Esophagus mucosa (tissue), 1 donor: ENCODE measurements at regions not wholly inside any gene's neighbourhood (a gene's known extent, or its start where the extent isn't known, plus 50 kb on each side); places are given as distances from the start of the nearest gene placed in this dataset.
"Not testable (repeated sequence)": the region's sequence is repeated elsewhere in the genome, so short reads cannot be mapped to it uniquely, and the experiment has no call there.

Experiments used
- ATAC-seq: fragments of 200-7000 bp; cut with Tn5 transposase; one replicate; pipeline ENCODE4 v1.9.1; 2020
- donor health status: DM: yes; HTN: yes; CAD: no.

DNA sequence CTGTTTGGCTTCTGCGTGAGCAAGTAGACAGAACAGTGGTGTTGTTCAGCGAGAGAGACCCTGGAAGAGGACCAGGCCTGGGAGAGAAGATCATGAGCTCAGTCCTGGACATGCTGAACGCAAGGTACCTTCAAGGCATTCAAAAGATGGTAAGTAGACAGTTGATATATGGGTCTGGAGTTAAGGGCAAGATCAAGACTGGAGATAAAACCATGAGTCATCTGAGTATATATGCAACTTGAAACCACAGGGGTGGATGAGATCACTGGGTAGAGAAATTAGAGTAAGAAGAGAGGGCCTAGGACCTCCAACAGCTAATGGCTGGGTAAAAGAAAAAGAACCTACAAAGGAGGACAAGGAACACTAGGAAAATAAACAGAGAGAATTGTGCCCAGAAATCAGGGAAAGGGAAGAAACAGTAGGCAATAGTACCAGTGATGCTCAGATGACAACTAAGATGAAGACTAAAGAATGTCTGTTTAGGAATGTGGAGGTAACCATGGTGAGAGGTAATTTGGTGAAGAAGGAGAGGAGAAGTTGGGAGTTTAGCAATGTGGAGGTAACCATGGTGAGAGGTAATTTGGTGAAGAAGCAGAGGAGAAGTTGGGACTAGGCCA, 343.2 kb upstream of the ADAMTS9 start:
- ATAC-seq = no peak

GRCh38 chr3:65030014-65030627, 342.3 kb upstream of the ADAMTS9 start:
- ATAC-seq = no peak

DNA sequence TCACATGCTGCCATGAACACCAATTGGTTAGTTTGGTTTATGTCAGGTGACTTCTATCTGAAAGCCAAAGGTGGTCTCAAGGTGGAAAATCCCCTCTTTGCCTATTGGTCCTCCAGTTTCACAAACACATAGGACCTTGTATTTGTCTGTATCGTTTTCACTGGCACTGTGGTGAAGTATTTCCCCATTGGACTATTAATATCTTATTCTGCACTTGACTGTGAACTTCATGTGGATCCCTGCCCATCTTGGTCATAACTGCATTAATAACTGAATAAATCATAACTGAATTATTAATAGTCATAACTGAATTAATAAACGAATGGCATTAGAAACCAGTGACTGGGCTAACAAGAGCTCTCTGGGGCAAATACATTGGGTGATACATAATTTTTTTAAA, 341.3 kb upstream of the ADAMTS9 start:
- no peak for ATAC-seq

DNA sequence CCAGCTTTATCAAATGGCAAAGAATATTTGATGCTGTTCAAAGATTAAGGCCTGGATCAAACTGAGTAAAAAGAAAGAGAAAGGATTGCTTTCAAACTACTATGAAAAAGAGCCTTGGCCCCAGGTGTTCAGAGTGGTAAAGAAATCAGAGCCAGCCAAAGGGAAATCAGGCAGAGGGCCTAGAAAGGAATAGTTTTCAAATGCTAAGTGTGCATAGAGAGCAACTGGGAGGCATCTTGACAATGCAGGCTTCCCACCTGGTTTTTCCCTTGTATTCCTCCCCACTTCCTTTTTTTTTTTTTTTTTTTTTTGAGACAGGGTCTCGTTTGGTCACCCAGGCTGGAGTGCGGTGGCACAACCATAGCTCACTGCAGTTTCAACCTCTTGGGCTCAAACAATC, 340.2 kb upstream of the ADAMTS9 start:
- no peak for ATAC-seq

DNA sequence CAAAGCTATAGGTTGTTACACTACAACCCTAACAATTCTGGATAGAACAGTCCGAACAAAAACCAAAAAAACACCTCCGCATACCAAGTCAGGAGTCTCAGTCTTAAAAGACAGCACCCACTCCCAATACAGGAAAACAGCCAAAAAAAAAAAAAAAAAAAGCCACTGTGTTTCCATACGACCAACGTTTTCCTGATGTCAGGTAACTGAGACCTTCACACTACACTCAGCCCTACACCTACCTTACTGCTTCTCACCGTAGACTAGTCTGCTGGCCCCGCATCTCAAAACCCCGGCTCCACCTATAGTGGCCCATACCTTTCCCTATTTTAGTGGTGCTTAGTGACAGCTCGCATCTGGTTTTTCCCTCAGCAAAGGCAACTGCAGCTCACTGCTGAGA, 339.5 kb upstream of the ADAMTS9 start:
- no peak for ATAC-seq

GRCh38 chr3:65026151-65026550, 338.4 kb upstream of the ADAMTS9 start:
- ATAC-seq = no peak

GRCh38 chr3:65024148-65024547, 336.3 kb upstream of the ADAMTS9 start:
- peak; percentile 41 for ATAC-seq

- no peak for ATAC-seq
Observed at GRCh38 chr3:65020281-65021160, 332.7 kb upstream of the ADAMTS9 start.

- no peak for ATAC-seq
Observed at GRCh38 chr3:65019443-65020055, 331.7 kb upstream of the ADAMTS9 start.

- ATAC-seq = no peak
Observed at GRCh38 chr3:65018801-65019200, 331.0 kb upstream of the ADAMTS9 start.

DNA sequence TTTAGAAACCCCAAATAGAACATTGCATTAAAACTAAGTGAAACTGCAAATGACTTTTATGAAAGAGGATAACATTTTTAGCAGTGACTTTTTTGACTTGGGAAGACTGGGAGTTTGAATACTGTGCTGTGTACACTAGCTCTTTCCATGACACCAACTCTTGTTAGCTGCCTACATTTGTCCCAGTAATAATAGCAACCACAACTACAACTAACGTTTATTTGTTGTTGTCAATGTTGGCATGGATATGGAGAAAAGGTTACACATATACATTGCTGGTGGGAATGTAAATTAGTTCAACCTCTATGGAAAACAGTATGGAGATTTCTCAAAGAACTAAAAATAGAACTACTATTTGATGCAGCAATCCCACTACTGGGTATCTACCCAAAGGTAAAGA, 329.6 kb upstream of the ADAMTS9 start:
- no peak for ATAC-seq

GRCh38 chr3:65015711-65016110, 327.9 kb upstream of the ADAMTS9 start:
- ATAC-seq = no peak

- no peak for ATAC-seq
Observed at GRCh38 chr3:65013053-65013452, 325.3 kb upstream of the ADAMTS9 start.

DNA sequence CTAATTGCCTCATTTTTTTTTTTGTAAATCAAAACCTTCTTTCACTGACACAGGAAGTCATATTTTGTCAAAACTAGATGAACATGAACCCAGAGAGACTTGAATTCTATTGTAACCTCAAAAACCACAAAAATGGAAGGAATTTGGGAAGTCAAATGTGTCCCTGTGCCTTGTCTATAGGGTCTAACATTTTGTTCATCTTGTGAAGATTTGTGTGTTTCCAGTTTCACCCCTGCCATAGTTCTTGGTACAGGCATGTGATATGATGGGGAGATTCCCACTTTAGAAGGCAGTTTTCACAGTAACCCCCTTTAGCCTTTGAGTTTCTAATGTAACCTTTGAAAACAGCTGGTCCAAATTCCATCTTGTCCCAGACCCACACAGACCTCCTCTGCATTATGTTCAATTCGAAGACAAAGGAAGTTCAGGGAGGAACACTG, 318.5 kb upstream of the ADAMTS9 start:
- no peak for ATAC-seq

DNA sequence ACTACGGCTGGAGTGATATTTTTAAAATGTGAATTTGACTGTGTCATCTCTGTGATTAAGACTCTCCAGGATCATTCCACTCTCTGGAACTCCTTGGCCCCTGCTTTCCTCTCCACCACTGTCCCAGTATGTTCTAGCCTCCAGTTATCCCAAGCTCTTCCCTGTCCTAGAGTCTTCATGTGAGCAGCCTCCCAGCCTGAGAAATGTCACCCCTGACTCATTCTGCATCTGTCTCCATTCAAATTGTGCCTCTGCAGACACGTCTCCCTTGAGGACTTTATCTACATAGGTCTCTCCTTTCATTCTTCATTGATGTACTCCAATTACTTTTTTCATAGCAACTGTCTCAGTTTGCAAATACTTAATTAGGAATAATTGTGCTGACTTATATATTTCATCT, 317.7 kb upstream of the ADAMTS9 start:
- ATAC-seq = no peak

DNA sequence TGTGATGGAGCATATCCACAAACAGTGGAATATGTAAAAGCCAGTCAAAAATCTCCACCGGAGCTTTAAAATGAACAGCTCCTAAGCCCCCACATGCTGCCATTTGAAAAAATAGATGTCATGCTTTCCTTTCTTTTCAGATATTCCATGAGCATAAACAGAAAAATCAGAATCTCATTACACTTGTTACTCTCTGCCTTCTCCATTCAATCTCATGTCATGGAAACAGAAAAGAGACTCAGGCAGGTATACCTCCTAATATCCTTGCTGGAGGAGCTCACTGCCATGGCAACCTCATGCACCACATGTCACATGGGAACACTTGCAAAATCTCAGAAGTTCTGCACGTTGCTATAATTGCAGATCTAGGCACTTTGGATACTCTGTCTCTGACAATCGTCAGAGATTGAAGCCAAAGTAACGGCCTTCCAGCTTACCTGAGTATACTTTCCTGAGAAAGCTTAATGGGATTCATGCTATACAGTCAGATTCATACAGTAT, 317.0 kb upstream of the ADAMTS9 start:
- no peak for ATAC-seq

DNA sequence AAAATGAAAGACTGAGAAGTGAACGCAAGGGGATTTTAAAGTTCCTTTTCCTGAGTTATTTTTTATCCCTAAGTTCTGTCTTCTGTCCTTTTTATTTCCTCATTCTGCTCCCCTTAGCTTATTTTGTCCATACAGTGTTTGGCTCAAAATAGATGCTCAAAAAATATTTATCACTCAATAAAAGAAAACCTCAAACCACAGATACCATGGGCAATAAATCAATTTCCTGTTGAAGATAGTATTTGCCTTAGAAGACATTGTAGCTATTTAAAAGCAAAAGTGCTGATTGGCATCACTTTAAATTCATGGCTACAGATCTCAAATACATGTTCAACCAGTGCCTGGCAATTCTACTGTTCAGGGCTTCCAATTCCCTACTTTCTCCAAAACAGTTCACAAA, 316.5 kb upstream of the ADAMTS9 start:
- no peak for ATAC-seq

DNA sequence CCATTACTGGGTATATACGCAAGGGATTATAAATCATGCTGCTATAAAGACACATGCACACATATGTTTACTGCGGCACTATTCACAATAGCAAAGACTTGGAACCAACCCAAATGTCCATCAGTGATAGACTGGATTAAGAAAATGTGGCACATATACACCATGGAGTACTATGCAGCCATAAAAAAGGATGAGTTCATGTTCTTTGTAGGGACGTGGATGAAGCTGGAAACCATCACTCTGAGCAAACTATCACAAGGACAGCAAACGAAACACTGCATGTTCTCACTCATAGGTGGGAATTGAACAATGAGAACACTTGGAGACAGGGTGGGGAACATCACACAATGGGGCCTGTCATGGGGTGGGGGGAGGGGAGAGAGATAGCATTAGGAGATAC, 313.3 kb upstream of the ADAMTS9 start:
- not testable (repeated sequence) for ATAC-seq

GRCh38 chr3:64998317-64998716, 310.5 kb upstream of the ADAMTS9 start:
- ATAC-seq = peak; percentile 55

DNA sequence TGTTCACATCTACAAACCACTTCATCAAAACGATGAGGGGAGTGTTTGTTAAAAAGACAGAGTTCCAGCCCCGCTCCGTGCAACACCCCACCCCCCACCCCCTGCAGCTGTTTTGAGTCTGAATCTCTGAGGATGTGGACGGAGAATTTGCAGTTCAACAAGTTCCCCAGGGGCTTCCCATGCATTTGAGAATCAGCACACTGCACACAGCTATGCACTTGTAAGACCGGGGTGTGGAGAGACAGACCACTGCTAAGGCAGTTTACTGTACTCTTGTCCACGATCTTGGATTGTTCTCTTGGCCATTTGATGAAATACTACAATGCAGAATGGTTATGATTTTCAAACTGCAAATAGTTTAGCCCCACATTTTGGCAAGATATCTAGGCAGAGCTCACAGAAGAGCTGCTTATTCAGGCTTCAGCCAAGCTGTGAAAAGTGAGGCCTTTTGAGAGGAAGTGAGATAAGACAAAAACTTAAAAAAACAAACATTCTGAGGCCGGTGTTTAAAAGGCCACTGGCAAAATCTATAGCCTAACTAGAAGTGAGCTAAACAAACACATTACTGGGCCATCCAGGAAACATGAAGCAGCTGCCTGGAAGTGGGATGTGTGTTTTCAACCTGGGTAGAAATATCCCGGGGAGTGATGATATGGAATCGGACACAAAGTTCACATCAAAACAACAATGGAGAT, 308.2 kb upstream of the ADAMTS9 start:
- no peak for ATAC-seq

- ATAC-seq = no peak
Observed at GRCh38 chr3:64993781-64994180, 306.0 kb upstream of the ADAMTS9 start.

DNA sequence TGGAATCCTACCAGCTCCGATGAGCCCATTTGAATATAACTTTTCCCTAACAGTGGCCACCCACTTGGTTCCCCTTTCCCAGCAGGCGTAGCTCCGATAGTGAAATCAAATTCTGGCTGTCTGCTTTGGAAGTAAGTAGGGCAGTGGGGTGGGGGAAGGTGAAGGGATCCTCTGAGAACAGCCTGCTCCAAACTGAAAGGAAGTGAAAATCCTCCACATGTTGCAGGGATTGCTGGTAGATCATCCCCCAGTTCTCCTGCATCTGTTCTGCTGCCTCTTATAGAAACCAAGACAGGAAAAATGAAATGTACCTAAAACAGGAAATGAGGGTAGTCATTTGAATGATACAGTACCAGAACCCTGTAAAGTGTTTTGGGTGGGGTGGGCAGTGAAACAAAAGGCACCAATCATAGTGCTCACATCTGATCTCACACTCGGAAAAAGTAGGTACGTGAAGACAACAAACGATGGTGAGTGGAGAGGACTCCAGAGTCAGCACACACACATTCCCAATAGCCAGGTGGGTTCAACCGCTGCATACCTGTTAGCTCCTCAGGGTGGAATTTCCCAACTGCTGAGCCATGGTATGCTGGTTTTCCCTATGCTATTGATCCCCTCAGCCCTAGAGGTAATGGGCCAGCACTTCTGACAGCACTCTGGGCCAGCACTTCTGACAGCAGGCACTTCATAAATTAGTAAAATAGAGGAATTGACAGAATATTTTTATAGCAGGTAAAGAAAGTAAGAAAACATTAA, 304.9 kb upstream of the ADAMTS9 start:
- no peak for ATAC-seq
